ENCODE measurements at regions not wholly inside any gene's neighbourhood (a gene's known extent, or its start where the extent isn't known, plus 50 kb on each side); places are given as distances from the start of the nearest gene placed in this dataset.

- TF ChIP-seq CTCF (IDR thresholded peaks at IDR 0.05), result no peak
- no peak for TF ChIP-seq POLR2A (IDR thresholded peaks at IDR 0.05)
- TF ChIP-seq EP300 (IDR thresholded peaks at IDR 0.05), result no peak
- no peak for TF ChIP-seq POLR2AphosphoS5 (IDR thresholded peaks at IDR 0.05)
Observed at GRCh38 chr5:123803359-123803758, 291.4 kb downstream of the CSNK1G3 start.
